GM12892 (cell line): ENCODE measurements at regions not wholly inside any gene's neighbourhood (a gene's known extent, or its start where the extent isn't known, plus 50 kb on each side); places are given as distances from the start of the nearest gene placed in this dataset.

Source experiments
- DNase-seq: peaks from one replicate; pipeline ENCODE4 v3.0.0; 2011; ENCODE audit not compliant: insufficient read length
- FAIRE-seq: peaks from 2 replicates; lab custom pipeline; 2011; peaks lifted over from hg19 to GRCh38; lab: Jason Lieb, UNC
- POLR2A ChIP-seq: IDR thresholded peaks from 2 replicates; pipeline ENCODE4 v1.6.1; 2011; ENCODE audit warnings: low read depth, low read length, control low read depth
- POLR2AphosphoS5 ChIP-seq: IDR thresholded peaks from 2 replicates; pipeline ENCODE4 v1.6.1; 2011; ENCODE audit warnings: low read depth, low read length, control low read depth
- TAF1 ChIP-seq: IDR thresholded peaks from 2 replicates; pipeline ENCODE4 v1.6.1; 2011; ENCODE audit warnings: low read depth, mild to moderate bottlenecking, control low read depth, low read length, borderline replicate concordance

DNA sequence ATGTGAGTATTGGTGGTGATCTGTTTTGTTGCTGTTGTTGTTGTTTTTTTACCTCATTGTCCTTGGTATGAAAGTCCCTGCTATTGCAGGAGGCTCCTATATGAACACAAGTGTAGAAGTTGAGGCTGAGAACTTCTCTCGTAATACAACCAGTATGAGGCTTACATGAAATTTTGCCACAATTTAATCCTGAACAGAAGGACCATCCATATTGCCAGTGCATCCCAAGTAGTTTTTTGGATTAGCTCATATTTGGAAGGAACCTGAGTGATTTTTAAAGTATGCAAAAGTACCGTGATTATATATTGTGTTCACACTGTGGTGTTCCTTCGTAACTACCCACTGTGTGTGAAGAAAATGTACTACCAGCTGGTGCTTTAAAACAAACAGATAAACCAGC is 2095.5 kb upstream of the WWC1 start:
- DNase-seq (no peak), FAIRE-seq (no peak)
- TF ChIP-seq POLR2A (no peak), TAF1 (no peak)

DNA sequence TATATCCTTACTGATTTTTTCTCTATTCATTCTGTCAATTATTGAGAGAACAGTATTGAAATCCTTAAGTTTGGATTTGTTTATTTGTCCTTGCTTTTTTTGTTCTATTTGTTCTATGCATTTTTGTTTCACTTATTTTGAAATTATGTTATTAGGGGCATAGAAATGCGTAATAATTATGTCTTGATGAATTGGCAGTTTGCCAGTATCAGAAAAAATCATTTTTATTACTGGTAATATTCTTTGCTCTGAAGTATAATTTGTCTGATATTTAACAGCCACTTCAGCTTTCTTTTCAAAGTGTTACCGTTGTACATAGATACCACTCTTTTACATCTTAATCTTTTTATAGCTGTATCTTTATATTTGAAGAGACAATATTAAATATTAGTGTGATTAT is 2090.9 kb upstream of the WWC1 start:
- no peak for DNase-seq
- FAIRE-seq = no peak
- TF ChIP-seq POLR2A (no peak), TAF1 (no peak), POLR2AphosphoS5 (no peak)

GRCh38 chr5:166211640-166212039 is 2079.8 kb upstream of the WWC1 start:
- DNase-seq = no peak
- FAIRE-seq = no peak
- TF ChIP-seq POLR2A (no peak), POLR2AphosphoS5 (no peak), TAF1 (no peak)

DNA sequence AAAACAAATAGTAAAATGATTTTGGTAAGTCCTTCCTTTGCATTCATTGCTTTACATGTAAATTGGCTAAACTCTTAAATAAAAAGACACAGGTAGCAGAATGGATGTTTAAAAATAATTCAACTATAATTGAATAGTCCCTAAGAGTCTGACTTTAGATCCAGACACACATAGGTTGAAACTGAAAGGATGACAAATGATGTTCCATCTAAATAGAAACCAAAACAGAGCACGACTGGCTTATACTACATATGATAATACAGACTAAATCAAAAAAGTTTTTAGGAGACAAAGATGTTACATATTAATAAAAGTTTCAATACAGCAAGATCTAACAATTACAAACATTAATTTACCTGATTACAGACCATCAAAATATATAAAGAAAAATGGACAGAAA is 2055.1 kb upstream of the WWC1 start:
- TF ChIP-seq POLR2A = no peak
- no peak for TF ChIP-seq TAF1
- no peak for TF ChIP-seq POLR2AphosphoS5
- DNase-seq = no peak
- FAIRE-seq = no peak

GRCh38 chr5:166240705-166241104 is 2050.7 kb upstream of the WWC1 start:
- no peak for TF ChIP-seq POLR2AphosphoS5
- TF ChIP-seq POLR2A = no peak
- no peak for TF ChIP-seq TAF1
- no peak for DNase-seq
- no peak for FAIRE-seq

- DNase-seq (no peak), FAIRE-seq (no peak)
- TF ChIP-seq TAF1 (no peak), POLR2AphosphoS5 (no peak), POLR2A (no peak)
These were observed 2045.9 kb upstream of the WWC1 start for GRCh38 chr5:166245556-166245955.

DNA sequence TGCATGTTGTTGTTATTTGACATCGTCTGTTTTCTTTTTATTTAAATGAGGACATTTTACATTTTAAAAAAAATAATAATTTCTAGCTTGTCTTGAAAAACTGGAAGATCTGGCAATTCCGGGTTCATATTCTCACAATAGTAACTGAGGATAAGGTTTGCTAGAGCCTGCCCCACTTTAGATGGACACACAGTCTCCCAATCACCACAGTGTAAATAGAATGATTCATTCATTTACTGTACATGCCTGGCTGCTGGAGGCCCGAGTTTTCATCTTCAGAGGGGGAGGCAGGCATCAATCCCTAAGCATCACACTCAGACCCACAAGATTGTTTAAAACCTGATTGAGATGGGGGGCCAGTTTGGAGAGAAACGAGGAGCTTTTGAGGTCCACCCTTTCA is 2039.7 kb upstream of the WWC1 start:
- TF ChIP-seq POLR2AphosphoS5 = no peak
- no peak for FAIRE-seq
- no peak for DNase-seq

- no peak for TF ChIP-seq POLR2A
- TF ChIP-seq POLR2AphosphoS5 = no peak
- no peak for TF ChIP-seq TAF1
- no peak for DNase-seq
- FAIRE-seq = no peak
These were observed 2033.8 kb upstream of the WWC1 start for GRCh38 chr5:166257661-166258060.

DNA sequence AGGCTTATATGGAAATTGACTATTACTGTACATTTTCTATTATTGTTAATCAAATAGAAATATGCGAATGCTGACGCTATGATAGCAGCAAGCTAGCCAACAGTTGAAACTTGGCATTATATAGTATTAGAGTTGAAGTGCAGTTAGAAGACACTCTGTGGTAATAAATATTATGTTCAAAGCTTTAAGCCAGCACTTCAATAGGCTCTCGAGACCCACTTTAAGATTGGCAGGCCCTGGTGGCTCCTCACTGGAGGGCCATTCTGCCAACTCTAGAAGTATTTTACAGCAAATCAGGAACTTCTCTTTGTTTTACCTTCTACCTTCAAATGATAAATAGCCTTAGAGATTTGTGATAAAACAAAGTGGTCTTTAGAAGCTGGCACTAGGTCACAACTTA is 2029.0 kb upstream of the WWC1 start:
- no peak for DNase-seq

GRCh38 chr5:166267907-166268306 is 2023.5 kb upstream of the WWC1 start:
- TF ChIP-seq TAF1 (no peak), POLR2A (no peak), POLR2AphosphoS5 (no peak)
- FAIRE-seq = no peak
- DNase-seq = no peak

More for the DNA sequence above, 2029.0 kb upstream of the WWC1 start:
- no peak for FAIRE-seq
- TF ChIP-seq TAF1 (no peak), POLR2AphosphoS5 (no peak), POLR2A (no peak)

DNA sequence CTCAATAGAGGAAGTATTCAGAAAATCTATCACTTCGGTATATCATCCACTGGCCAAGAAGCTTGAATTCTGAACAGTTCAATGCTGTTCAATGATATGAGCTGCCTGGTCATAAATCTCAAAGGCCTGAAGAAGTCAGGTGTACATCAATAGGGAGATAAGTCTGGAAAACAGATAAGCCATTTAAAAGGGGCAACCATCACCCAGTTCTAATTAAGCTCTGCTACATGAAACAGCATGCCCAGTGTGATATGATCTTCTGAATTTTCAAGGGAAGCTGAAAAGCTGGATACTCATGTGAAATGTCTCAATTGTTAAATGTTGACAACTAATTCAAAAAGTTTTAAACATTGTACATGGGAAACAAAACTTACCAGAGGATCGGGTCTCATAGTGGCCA is 2020.7 kb upstream of the WWC1 start:
- no peak for TF ChIP-seq POLR2AphosphoS5
- TF ChIP-seq POLR2A = no peak
- no peak for TF ChIP-seq TAF1
- FAIRE-seq (no peak), DNase-seq (no peak)

DNA sequence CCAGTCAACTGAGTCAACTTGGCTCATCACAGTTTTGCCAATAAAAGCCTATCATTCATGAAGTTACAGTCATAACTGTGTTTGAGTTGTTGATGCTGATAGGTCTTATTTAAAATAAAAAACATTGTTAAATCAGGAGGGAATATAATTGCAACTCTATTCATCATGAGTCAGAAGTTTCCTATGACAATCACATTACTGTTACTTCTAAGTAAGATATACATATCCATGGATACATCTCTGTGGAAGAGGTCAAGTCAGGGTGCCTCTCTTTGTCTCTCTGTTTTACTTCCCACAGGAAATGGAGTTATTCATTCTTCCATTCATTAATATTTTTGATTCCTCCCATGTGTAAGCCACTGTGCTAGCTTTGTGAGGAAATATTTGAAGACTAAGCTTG is 2015.4 kb upstream of the WWC1 start:
- TF ChIP-seq POLR2A = no peak
- no peak for TF ChIP-seq POLR2AphosphoS5
- TF ChIP-seq TAF1 = no peak
- no peak for FAIRE-seq
- DNase-seq = no peak

GRCh38 chr5:166279828-166280227 is 2011.6 kb upstream of the WWC1 start:
- no peak for TF ChIP-seq TAF1
- TF ChIP-seq POLR2AphosphoS5 = no peak
- no peak for TF ChIP-seq POLR2A
- no peak for DNase-seq
- FAIRE-seq = no peak

- FAIRE-seq (no peak), DNase-seq (no peak)
- TF ChIP-seq TAF1 = no peak
- TF ChIP-seq POLR2AphosphoS5 = no peak
- TF ChIP-seq POLR2A = no peak
These were observed 2010.0 kb upstream of the WWC1 start for GRCh38 chr5:166281433-166281832.
